ENCODE measurements at regions not wholly inside any gene's neighbourhood (a gene's known extent, or its start where the extent isn't known, plus 50 kb on each side); places are given as distances from the start of the nearest gene placed in this dataset.
"Not testable (repeated sequence)": the region's sequence is repeated elsewhere in the genome, so short reads cannot be mapped to it uniquely, and the experiment has no call there.

DNA sequence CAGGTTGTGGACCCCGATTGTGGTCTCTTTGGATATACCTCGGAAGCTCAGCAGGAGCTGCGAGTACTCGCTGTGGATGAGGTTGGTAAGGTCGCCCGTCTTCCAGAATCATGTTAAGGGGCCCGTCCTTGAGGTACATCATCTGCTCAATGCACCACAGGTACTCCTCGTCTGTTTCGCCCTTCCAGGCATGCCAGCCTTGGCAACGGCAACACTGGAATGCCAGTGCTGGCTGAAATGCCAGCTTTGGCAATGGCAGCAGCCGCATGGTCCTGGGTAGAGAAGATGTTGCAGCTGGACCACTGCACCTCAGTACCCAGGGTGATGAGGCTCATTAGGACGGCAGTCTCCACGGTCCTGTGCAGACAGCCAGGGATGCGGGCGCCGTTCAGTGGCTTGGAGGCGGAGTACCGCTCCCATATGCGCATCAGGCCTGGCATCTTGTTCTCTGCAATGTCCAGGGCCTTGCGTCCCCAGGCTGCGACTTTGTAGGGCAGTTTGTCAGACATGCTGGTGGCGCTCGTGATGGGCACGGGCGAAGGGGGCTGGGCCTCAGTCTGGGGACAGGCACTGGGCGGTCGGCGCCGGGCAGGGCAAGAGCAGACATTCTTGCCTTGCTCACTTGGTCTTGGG lies 122.2 kb upstream of the NXPH2 start:
- ChIA-PET CTCF (no interaction called here), POLR2A (no interaction called here)

GRCh38 chr2:138901530-138901929 lies 121.3 kb upstream of the NXPH2 start:
- CTCF ChIA-PET, result no interaction called here
- POLR2A ChIA-PET, result no interaction called here

- CTCF ChIA-PET, result no interaction called here
- POLR2A ChIA-PET, result no interaction called here
Observed at GRCh38 chr2:138898855-138899254, 118.7 kb upstream of the NXPH2 start.

DNA sequence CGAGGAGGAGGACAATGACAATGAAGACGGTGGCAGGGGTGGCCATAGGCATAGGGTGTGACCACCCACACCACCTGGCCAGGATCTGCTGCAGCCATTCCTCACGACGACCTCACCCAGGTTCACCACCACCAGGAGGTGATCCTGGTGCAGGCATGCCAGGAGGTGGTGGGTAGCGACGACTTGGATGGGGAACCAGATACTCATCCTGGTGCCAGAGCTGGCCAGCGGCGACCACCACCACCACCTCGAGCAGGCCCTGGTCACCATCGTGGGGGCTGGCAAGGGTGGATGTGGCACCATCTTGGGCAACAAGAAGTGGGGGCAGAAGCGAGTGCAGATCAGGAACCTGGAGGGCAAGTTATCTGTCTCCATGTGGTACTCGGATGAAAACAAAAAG lies 117.1 kb upstream of the NXPH2 start:
- POLR2A ChIA-PET, result no interaction called here
- CTCF ChIA-PET, result no interaction called here

DNA sequence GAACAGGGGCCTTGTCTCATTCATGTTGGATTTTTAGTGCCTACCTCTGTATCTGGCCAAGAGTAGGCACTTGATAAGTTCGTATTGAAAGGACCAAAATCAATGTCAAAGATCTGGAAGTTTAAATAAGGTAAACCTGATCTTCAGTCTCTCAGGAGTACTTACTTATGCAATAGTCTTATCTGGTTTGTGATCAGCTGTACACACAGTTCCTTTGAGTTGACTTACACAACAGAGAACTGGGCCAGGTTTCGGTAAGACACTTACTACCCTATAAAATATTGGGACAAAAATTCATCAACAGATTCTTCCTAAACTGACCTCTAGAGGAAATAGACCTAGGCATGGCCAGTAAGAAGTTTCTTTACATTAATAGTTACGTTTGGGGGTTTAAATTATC lies 113.6 kb upstream of the NXPH2 start:
- ChIA-PET CTCF (no interaction called here), POLR2A (no interaction called here)

DNA sequence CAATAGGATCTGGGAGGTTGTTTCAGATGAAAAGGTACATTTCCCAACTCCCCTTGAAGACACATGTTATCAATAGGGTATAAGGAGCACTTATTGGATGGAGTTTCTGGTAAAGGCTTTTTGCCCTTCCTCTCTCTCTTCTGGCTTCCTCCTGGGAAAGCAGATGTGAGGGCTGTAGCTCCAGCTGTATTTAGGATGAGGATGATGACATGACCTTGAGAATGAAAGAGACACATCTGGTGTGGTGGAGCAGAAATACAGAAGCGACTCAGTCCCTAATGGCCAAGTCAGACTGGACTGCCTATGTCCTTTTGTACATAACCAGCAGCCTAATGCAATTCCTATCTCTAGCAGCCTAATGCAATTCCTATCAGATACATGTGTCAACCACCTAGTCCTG lies 100.9 kb upstream of the NXPH2 start:
- CTCF ChIA-PET, result no interaction called here
- POLR2A ChIA-PET, result no interaction called here

DNA sequence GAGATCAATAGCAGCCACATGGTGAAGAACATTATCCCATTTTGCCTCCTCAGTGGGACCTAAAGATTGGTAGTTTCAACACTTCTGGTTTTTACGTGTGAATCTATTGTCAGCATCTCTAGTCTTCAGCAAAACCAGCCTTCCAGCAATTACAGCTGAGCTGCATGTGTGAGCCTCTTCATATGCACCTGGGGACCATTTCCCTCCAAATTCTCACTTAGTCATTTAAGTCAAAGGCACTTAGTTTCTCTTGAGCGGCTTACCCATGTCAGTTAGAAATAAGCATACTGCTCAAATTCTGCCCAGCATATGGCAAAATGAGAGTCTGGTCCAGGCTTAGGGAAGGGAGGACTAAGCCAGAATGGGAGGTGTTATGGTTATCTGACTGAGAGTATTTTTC lies 99.7 kb upstream of the NXPH2 start:
- ChIA-PET CTCF (interaction anchor here (0.5 kb wide), 1 partner anchor 11 kb away, joined by 3 read pairs; no protein-coding TSS in a partner anchor), POLR2A (no interaction called here)

DNA sequence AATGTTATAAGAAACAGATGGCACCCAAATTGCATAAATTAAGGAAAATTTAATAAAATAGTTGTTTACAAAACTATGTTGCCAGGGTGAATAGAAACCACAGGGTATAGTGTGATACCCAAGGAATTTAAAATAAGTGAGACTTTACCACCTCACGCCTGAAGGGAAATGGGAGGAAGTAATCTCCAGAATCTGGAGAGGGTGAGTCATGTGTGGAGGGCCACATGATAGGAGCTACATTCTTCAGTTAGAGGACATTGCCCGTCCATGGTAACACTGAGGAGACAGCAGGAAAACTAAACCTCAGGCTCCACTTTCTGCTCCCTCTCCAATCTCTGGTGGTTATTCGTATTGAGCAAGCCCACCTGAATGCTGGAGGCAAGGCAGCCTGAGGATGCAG lies 97.2 kb upstream of the NXPH2 start:
- CTCF ChIA-PET, result no interaction called here
- POLR2A ChIA-PET, result no interaction called here

GRCh38 chr2:138874251-138874650 lies 94.1 kb upstream of the NXPH2 start:
- ChIA-PET CTCF (no interaction called here), POLR2A (no interaction called here)

DNA sequence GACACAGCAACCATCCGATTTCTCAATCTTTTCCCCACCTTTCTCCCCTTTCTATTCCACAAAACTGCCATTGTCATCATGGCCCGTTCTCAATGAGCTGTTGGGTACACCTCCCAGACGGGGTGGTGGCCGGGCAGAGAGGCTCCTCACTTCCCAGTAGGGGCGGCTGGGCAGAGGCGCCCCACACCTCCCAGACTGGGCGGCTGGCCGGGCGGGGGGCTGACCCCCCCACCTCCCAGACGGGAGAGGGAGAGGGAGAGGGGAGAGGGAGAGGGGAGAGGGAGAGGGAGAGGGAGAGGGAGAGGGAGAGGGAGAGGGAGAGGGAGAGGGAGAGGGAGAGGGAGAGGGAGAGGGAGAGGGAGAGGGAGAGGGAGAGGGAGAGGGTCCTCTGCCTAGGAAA lies 91.9 kb upstream of the NXPH2 start:
- CTCF ChIA-PET, POLR2A ChIA-PET: not testable (repeated sequence)

GRCh38 chr2:138871312-138871711 lies 91.1 kb upstream of the NXPH2 start:
- CTCF ChIA-PET, result no interaction called here

DNA sequence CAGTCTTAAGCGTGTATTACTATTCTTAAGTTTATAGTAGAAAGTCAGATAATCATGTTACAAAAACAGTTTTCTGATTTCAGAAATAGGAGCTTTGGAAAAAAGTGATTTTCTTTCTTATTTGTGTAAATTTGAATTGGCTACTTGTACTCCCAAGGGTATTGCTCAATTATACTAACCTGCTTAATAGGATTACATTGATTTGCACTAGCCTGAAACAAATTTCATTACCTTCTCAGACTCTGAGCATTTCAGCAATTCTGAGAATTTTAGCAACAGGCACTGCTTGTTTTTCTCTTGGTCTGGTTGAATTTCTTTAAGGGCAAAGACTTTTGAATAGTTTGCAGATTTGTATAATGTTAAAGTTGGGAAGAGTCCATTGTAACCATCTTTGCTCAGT lies 87.2 kb upstream of the NXPH2 start:
- ChIA-PET POLR2A (no interaction called here), CTCF (no interaction called here)

More at GRCh38 chr2:138871312-138871711, 91.1 kb upstream of the NXPH2 start:
- POLR2A ChIA-PET, result no interaction called here

DNA sequence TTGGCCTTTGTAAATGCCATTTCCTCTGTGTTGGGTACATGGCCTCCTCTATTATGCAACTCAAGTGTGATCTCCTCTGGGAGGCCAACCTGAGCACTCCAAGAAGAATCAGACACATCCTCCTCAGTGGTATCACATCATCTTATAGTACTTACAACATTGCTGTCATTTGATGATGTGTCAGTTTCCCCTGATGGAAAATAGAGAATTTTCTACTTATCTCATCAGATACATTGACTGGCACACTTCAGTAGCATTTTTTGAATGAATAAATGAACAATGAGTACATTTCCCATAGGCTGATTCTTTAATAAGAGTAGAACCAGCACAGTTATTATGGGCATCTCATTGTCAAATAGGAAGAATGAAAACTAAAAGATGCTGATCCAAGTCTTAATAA lies 86.6 kb upstream of the NXPH2 start:
- POLR2A ChIA-PET, result no interaction called here

DNA sequence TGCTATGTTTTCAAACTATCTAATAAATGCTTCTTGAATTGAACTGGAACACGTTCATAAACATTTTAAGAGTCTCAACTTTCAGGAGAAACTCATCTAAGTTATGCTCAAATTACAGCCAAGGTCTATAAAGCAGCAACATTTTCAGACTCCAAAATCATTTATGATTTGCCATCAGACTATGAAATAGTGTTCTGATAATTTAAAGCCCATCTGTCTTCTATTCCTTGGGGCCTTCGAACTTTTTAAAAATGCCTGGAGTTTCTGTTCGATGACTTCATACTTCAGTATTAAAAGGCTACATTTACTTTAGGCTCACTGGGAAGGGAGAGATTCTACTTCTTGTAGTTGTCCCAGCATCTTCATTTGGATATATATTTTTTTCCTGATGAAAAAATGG lies 73.6 kb upstream of the NXPH2 start:
- CTCF ChIA-PET, result no interaction called here
- POLR2A ChIA-PET, result no interaction called here

More for the DNA sequence above, 86.6 kb upstream of the NXPH2 start:
- CTCF ChIA-PET, result no interaction called here

GRCh38 chr2:138853296-138853695 lies 73.1 kb upstream of the NXPH2 start:
- CTCF ChIA-PET, result no interaction called here
- POLR2A ChIA-PET, result no interaction called here

DNA sequence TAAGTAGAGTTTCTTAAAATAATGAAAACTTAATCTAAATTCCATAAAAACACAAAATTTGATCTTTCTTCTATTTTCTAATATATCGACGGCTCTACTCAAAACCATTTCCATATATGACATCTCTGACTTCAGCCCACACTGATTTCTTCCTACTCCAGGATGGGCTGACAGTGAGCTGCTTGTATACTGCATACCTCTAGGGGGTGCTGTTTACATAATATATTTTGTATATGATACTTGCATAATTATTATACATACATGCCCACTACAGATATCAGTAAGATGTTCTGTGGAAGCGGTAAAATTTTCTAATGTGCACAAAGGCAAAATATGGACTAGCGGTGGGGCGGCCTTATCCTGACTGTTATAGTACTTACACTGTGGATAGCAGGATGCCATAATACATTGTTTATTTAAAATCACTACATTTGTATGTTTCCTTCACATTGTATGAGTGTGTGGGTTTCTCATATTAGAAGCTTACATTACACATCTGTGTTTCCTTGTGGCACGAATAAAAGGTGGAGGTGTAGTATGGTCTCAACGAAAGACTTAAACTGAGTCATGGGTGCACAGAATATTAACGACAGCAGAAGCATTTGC lies 66.1 kb upstream of the NXPH2 start:
- POLR2A ChIA-PET, result no interaction called here
- CTCF ChIA-PET, result no interaction called here

- ChIA-PET POLR2A (no interaction called here), CTCF (no interaction called here)
Observed at GRCh38 chr2:138842341-138842740, 62.2 kb upstream of the NXPH2 start.

GRCh38 chr2:138841459-138841858 lies 61.3 kb upstream of the NXPH2 start:
- POLR2A ChIA-PET, result no interaction called here
- CTCF ChIA-PET, result no interaction called here

DNA sequence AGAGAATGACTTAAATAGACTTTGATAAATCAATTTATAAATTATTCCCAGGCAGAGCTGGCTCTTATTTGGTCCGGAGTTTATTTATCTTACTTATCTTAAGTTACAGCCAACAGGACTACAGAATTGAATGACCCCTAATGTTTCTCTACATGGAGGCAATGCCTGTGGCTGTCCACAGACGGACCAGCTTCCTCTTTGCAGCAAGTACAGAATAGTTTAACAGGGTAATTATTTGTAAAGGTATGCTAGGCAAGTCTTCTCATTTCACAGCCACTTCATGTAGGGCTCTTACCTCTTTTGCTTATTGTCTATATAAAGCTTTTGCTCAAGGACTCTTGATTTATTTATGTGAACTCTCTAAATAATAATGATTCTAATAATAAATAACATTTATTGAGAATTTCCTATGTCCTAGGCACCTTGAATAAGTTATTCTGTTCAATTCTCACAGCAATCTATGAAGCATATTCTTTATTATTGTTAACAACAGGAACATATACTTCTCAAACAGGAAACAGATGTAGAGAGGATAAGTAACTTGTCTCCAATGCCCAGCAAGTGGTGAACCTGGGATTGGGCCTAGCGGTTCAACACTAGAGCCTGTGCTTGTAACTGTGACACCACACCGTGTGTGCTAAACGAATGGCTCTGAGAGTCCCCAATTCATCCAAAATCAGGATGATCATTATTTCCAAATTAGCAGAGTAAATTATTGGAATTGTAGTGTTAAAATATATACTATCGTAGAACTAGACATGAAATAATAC lies 58.8 kb upstream of the NXPH2 start:
- POLR2A ChIA-PET, result no interaction called here

GRCh38 chr2:138831691-138832090 lies 51.5 kb upstream of the NXPH2 start:
- ChIA-PET CTCF (no interaction called here), POLR2A (no interaction called here)

More for the DNA sequence above, 58.8 kb upstream of the NXPH2 start:
- CTCF ChIA-PET, result interaction anchor here (0.9 kb wide), 1 partner anchor 12 kb away, joined by 3 read pairs; no protein-coding TSS in a partner anchor

DNA sequence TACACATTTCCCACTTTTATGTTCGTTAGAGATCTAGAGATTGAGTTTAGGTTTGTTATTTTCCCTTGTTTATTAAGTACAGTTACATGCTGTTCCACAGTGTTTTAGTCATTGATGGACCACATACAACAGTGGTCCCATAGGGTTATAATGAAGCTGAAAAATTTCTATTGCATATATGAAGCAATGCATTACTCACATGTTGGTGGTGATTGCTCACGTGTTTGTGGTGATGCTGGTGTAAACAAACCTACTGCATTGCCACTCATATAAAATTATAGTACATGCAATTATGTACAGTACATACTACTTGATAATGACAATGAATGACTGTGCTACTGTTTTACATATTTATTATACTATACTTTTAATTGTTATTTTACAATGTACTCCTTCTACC lies 51.0 kb upstream of the NXPH2 start:
- POLR2A ChIA-PET, result no interaction called here
- CTCF ChIA-PET, result no interaction called here

GRCh38 chr2:138830547-138830946 lies 50.4 kb upstream of the NXPH2 start:
- ChIA-PET CTCF (no interaction called here), POLR2A (no interaction called here)
